Endothelial cell of umbilical vein (primary cell): ENCODE measurements at regions not wholly inside any gene's neighbourhood (a gene's known extent, or its start where the extent isn't known, plus 50 kb on each side); places are given as distances from the start of the nearest gene placed in this dataset.

Experiments used
- BruUV-seq: library from RNA; stranded (reverse); fragments of 400-500 nt; replicated peaks from 2 replicates; lab custom pipeline; 2021; lab: Mats Ljungman, UMichigan
- CTCF ChIA-PET: fragments of 300-600, 350-600 bp; sonication (Branson Sonifier 250); formaldehyde crosslinking; loops from one replicate; lab custom pipeline; 2021; ENCODE audit warnings: antibody characterized with exemption, inconsistent platforms; lab: Charles Lee
- POLR2A ChIA-PET: fragments of 300-600, 350-600 bp; sonication (Branson Sonifier 250); formaldehyde crosslinking; loops from one replicate; lab custom pipeline; 2021; ENCODE audit warnings: antibody characterized with exemption, inconsistent platforms; lab: Charles Lee
- DNase-seq: peaks from one replicate; pipeline ENCODE4 v3.0.0-alpha.2; 2011; ENCODE audit warnings: low read depth, low spot score
- FAIRE-seq: peaks from 2 replicates; lab custom pipeline; 2011; peaks lifted over from hg19 to GRCh38; lab: Jason Lieb, UNC
- H2AFZ ChIP-seq: 2 replicates; pipeline ENCODE4 v1.6.0; 2012; ENCODE audit warnings: low read depth, low read length, control low read depth, inconsistent platforms
- H3K27ac ChIP-seq: 2 replicates; pipeline ENCODE4 v1.5.1; 2011; ENCODE audit warnings: low read depth, mild to moderate bottlenecking, control low read depth, low read length, moderate library complexity; ENCODE audit not compliant: insufficient read depth
- H3K27me3 ChIP-seq, 2 experiments: 2 replicates each; pipeline versions ENCODE4 v1.6.0 to v1.6.1; 2011; ENCODE audit warnings: low read length in 2 of 2, mixed read lengths in 1 of 2; ENCODE audit not compliant: control insufficient read depth in 2 of 2, insufficient read depth in 2 of 2
- H3K36me3 ChIP-seq, 2 experiments: 2 replicates in 1 of 2; 3 replicates in 1 of 2; pipeline ENCODE4 v1.5.1; 2011; ENCODE audit warnings: low read length in 2 of 2, mild to moderate bottlenecking in 1 of 2, moderate library complexity in 1 of 2; ENCODE audit not compliant: control insufficient read depth in 2 of 2, insufficient read depth in 2 of 2; ENCODE audit errors: extremely low read depth in 1 of 2
- H3K4me1 ChIP-seq: 3 replicates; pipeline ENCODE4 v1.5.1; 2011; ENCODE audit warnings: mild to moderate bottlenecking, low read length; ENCODE audit not compliant: control insufficient read depth, insufficient read depth; ENCODE audit errors: extremely low read depth
- H3K4me2 ChIP-seq: 2 replicates; pipeline ENCODE4 v1.6.1; 2011; ENCODE audit warnings: low read length, control low read depth, mixed read lengths; ENCODE audit not compliant: insufficient read depth
- H3K4me3 ChIP-seq, 3 experiments: fragments of 200-600 bp in 1 of 3; sonication (generic), shearing (Covaris generic) in 1 of 3; replicated peaks in 1 of 3; 2 replicates each; pipeline ENCODE4 v1.5.1; 2011 to 2016; ENCODE audit warnings: control low read depth in 3 of 3, low read length in 3 of 3, mild to moderate bottlenecking in 2 of 3, inconsistent platforms in 1 of 3, low read depth in 1 of 3, moderate library complexity in 1 of 3; ENCODE audit not compliant: insufficient read depth in 1 of 3
- H3K79me2 ChIP-seq: 2 replicates; pipeline ENCODE4 v1.6.0; 2012; ENCODE audit warnings: low read length, inconsistent platforms; ENCODE audit not compliant: control insufficient read depth, insufficient read depth
- H3K9ac ChIP-seq: replicated peaks from 2 replicates; pipeline ENCODE3; 2011; ENCODE audit warnings: low read length, control low read depth; ENCODE audit not compliant: insufficient read depth; ENCODE audit errors: extremely low read depth
- H3K9me1 ChIP-seq: replicated peaks from 3 replicates; pipeline ENCODE4 v1.6.0; 2011; ENCODE audit warnings: mild to moderate bottlenecking, low read length; ENCODE audit not compliant: control insufficient read depth, insufficient read depth; ENCODE audit errors: extremely low read depth
- H3K9me3 ChIP-seq: replicated peaks from 2 replicates; pipeline ENCODE4 v1.5.1; 2012; ENCODE audit warnings: low read length, inconsistent platforms; ENCODE audit not compliant: control insufficient read depth, insufficient read depth
- H4K20me1 ChIP-seq: replicated peaks from 2 replicates; pipeline ENCODE3; 2011; ENCODE audit warnings: mild to moderate bottlenecking, low read length; ENCODE audit not compliant: control insufficient read depth, insufficient read depth; ENCODE audit errors: extremely low read depth
- EZH2 ChIP-seq: IDR thresholded peaks from 2 replicates; pipeline ENCODE4 v1.6.1; 2012; ENCODE audit warnings: borderline replicate concordance, low read depth, mild to moderate bottlenecking, moderate library complexity, low read length, inconsistent platforms; ENCODE audit not compliant: severe bottlenecking
- FOS ChIP-seq: IDR thresholded peaks from 2 replicates; pipeline ENCODE4 v1.6.1; 2011; ENCODE audit warnings: mild to moderate bottlenecking, low read length, moderate library complexity, borderline replicate concordance; ENCODE audit not compliant: insufficient read depth
- GATA2 ChIP-seq: IDR thresholded peaks from 2 replicates; pipeline ENCODE4 v1.7.0; 2011; ENCODE audit warnings: low read depth, mild to moderate bottlenecking, moderate library complexity, mixed read lengths, low read length; ENCODE audit not compliant: insufficient read length, insufficient read depth
- JUN ChIP-seq: IDR thresholded peaks from 2 replicates; pipeline ENCODE4 v1.6.1; 2011; ENCODE audit warnings: borderline replicate concordance, low read depth; ENCODE audit not compliant: insufficient read length, insufficient read depth
- MYC ChIP-seq: IDR thresholded peaks from one replicate; pipeline ENCODE4 v1.6.1; 2011; ENCODE audit warnings: mild to moderate bottlenecking, low read depth, low read length
- POLR2A ChIP-seq: IDR thresholded peaks from 2 replicates; pipeline ENCODE4 v1.6.1; 2012; ENCODE audit warnings: low read depth, mild to moderate bottlenecking, control low read depth, low read length
- POLR2AphosphoS5 ChIP-seq: IDR thresholded peaks from 2 replicates; pipeline ENCODE4 v1.6.1; 2012; ENCODE audit warnings: low read depth, mild to moderate bottlenecking, control low read depth, low read length, moderate library complexity; ENCODE audit not compliant: insufficient read depth
- dilution Hi-C: fragments of 300-500 bp; cut with MboI; formaldehyde crosslinking; loops from one replicate; pipeline ENCODE4 v1.15.0; 2019; ENCODE audit warnings: low sequenced_read_pairs; ENCODE audit not compliant: extremely low pct_ligation_motif_present
- intact Hi-C: fragments of 100-400 bp; cut with micrococcal nuclease; formaldehyde crosslinking; loops from one replicate; pipeline ENCODE4 v1.10.0; 2022
- TF ChIP-seq, protein P1 (sequence below): IDR thresholded peaks from 2 replicates; pipeline ENCODE4 v1.6.1; 2011; ENCODE audit not compliant: insufficient read depth, insufficient read length
- TF ChIP-seq, protein P2 (sequence below), 2 donors: IDR thresholded peaks; 1 replicate in 1 of 2; 2 replicates in 1 of 2; pipeline ENCODE4 v1.5.1; 2011; ENCODE audit warnings: low read length in 2 of 2, mild to moderate bottlenecking in 2 of 2, moderate library complexity in 2 of 2, control low read depth in 1 of 2, inconsistent platforms in 1 of 2, low read depth in 1 of 2; ENCODE audit not compliant: insufficient read depth in 1 of 2; ENCODE audit errors: extremely low read depth in 1 of 2

DNA sequence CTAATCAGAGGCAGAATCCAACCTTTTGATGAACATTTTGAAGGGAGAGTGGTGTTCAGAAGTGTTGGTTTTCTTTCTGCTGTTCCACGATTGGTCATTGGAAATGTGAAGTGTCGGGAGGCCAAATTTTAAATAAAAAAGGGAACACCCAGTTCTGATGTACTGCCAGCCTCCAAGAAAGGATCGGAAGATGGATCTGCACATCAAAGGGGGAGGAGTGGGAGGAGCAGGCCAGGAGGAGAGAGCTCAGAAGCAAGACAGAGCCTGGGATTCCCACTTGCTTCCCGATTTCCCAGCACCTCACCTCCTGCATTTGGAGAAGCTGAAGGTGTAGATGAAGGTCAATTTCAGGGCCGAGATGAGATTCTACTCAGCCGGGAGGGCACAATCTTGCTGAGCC is 55.9 kb upstream of the NAA20 start:
- no TSS peak for BruUV-seq
- ChIA-PET CTCF (interaction anchor here (0.7 to 2.5 kb wide), 4 partner anchors 8 to 176 kb away, joined by 3 to 10 read pairs (median 7); no protein-coding TSS in a partner anchor), POLR2A (no interaction called here)
- no peak overlapping the region for H3K4me3 ChIP-seq
- H2AFZ ChIP-seq = no peak overlapping the region
- TF ChIP-seq JUN (no peak), MYC (no peak), EZH2 (no peak), FOS (no peak), POLR2AphosphoS5 (no peak), GATA2 (no peak), POLR2A (no peak)
- TF ChIP-seq, protein P1, sequence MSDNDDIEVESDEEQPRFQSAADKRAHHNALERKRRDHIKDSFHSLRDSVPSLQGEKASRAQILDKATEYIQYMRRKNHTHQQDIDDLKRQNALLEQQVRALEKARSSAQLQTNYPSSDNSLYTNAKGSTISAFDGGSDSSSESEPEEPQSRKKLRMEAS = no peak
- TF ChIP-seq, protein P2, sequence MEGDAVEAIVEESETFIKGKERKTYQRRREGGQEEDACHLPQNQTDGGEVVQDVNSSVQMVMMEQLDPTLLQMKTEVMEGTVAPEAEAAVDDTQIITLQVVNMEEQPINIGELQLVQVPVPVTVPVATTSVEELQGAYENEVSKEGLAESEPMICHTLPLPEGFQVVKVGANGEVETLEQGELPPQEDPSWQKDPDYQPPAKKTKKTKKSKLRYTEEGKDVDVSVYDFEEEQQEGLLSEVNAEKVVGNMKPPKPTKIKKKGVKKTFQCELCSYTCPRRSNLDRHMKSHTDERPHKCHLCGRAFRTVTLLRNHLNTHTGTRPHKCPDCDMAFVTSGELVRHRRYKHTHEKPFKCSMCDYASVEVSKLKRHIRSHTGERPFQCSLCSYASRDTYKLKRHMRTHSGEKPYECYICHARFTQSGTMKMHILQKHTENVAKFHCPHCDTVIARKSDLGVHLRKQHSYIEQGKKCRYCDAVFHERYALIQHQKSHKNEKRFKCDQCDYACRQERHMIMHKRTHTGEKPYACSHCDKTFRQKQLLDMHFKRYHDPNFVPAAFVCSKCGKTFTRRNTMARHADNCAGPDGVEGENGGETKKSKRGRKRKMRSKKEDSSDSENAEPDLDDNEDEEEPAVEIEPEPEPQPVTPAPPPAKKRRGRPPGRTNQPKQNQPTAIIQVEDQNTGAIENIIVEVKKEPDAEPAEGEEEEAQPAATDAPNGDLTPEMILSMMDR (IDR thresholded peaks at IDR 0.05; ENCODE audit: extremely low read depth in 1 of 2, insufficient read depth in 1 of 2, low read depth in 1 of 2, low read length in 2 of 2) = no peak
- H3K9me1 ChIP-seq = no peaks in the 10 kb centered on the region
- no peak overlapping the region for H3K27ac ChIP-seq
- no peaks in the 10 kb centered on the region for H3K9me3 ChIP-seq
- H3K4me1 ChIP-seq = no peaks in the 10 kb centered on the region
- peaks cover 10 to 58% of the 10 kb centered on the region in 2 experiments for H3K36me3 ChIP-seq
- H3K27me3 ChIP-seq = no peaks in the 10 kb centered on the region
- intact Hi-C loops (no loop called here), dilution Hi-C loops (no loop called here)
- no peak for DNase-seq
- H3K4me2 ChIP-seq = no peak overlapping the region
- H3K9ac ChIP-seq = no peak overlapping the region
- no peaks in the 10 kb centered on the region for H3K79me2 ChIP-seq
- no peak for FAIRE-seq
- H4K20me1 ChIP-seq = no peaks in the 10 kb centered on the region
